PC-3 (cell line): ENCODE measurements at regions not wholly inside any gene's neighbourhood (a gene's known extent, or its start where the extent isn't known, plus 50 kb on each side); places are given as distances from the start of the nearest gene placed in this dataset.

Source experiments
- ATAC-seq: fragments of 200-7000 bp; cut with Tn5 transposase; 2 replicates; pipeline ENCODE4 v1.9.1; 2020; ENCODE audit warnings: mild to moderate bottlenecking, moderate library complexity
- BruUV-seq: library from RNA; stranded (reverse); fragments of 400-500 nt; replicated peaks from 2 replicates; lab custom pipeline; 2021; lab: Mats Ljungman, UMichigan
- CTCF ChIA-PET: fragments of 300-600 bp; sonication (Branson Sonifier 250); formaldehyde crosslinking; loops from one replicate; lab custom pipeline; 2022; ENCODE audit warnings: antibody characterized with exemption; lab: Charles Lee
- POLR2A ChIA-PET: fragments of 300-600 bp; sonication (Branson Sonifier 250); formaldehyde crosslinking; loops from one replicate; lab custom pipeline; 2022; ENCODE audit warnings: antibody characterized with exemption; ENCODE audit not compliant: unreplicated experiment; lab: Charles Lee
- DNase-seq: peaks from one replicate; pipeline ENCODE4 v3.0.0-alpha.2; 2015
- H2AFZ ChIP-seq: fragments of 300-600 bp; sonication (generic); 2 replicates; pipeline ENCODE4 v1.6.0; 2016; ENCODE audit warnings: antibody characterized with exemption, low read length
- H3F3A ChIP-seq: fragments of 300-600 bp; sonication (generic); one replicate; pipeline ENCODE4 v1.6.0; 2017; ENCODE audit warnings: antibody characterized with exemption, low read length, control low read depth, mild to moderate bottlenecking; ENCODE audit not compliant: unreplicated experiment
- H3K27ac ChIP-seq: fragments of 300-600 bp; sonication (generic); 2 replicates; pipeline ENCODE4 v1.5.1; 2016; ENCODE audit warnings: mild to moderate bottlenecking, low read length
- H3K27me3 ChIP-seq: fragments of 300-600 bp; sonication (generic); 2 replicates; pipeline ENCODE4 v1.6.1; 2016; ENCODE audit warnings: low read length, mixed read lengths
- H3K36me3 ChIP-seq: fragments of 300-600 bp; sonication (generic); 2 replicates; pipeline ENCODE4 v1.6.1; 2016; ENCODE audit warnings: low read depth, mixed run types, low read length, mixed read lengths
- H3K4me1 ChIP-seq: fragments of 300-600 bp; sonication (generic); 2 replicates; pipeline ENCODE4 v1.5.1; 2016; ENCODE audit warnings: low read length; ENCODE audit not compliant: insufficient read depth
- H3K4me2 ChIP-seq: fragments of 300-600 bp; sonication (generic); 2 replicates; pipeline ENCODE4 v1.6.0; 2016; ENCODE audit warnings: low read length
- H3K4me3 ChIP-seq: fragments of 300-600 bp; sonication (generic); 2 replicates; pipeline ENCODE4 v1.5.1; 2016; ENCODE audit warnings: mild to moderate bottlenecking, low read length, mixed read lengths
- H3K79me2 ChIP-seq: fragments of 300-600 bp; sonication (generic); 2 replicates; pipeline ENCODE4 v1.6.1; 2017; ENCODE audit warnings: low read length, mixed read lengths
- H3K9ac ChIP-seq: fragments of 300-600 bp; sonication (generic); 2 replicates; pipeline ENCODE4 v1.6.0; 2016; ENCODE audit warnings: mild to moderate bottlenecking, low read length
- H3K9me2 ChIP-seq: fragments of 300-600 bp; sonication (generic); replicated peaks from 2 replicates; pipeline ENCODE4 v1.6.1; 2016; ENCODE audit warnings: mixed run types, low read length, mixed read lengths
- H3K9me3 ChIP-seq: fragments of 300-600 bp; sonication (generic); 2 replicates; pipeline ENCODE4 v1.6.1; 2016; ENCODE audit warnings: low read length, mixed read lengths
- H4K20me1 ChIP-seq: fragments of 300-600 bp; sonication (generic); 2 replicates; pipeline ENCODE4 v1.6.1; 2016; ENCODE audit warnings: low read length, mixed read lengths
- CTCF ChIP-seq: fragments of 300-600 bp; sonication (generic); conservative IDR thresholded peaks from 2 replicates; pipeline ENCODE4 v1.5.1; 2017; ENCODE audit warnings: antibody characterized with exemption, low read depth, mild to moderate bottlenecking, low read length
- EZH2 ChIP-seq: fragments of 300-600 bp; sonication (generic); IDR thresholded peaks from one replicate; pipeline ENCODE4 v1.6.1; 2017; ENCODE audit warnings: antibody characterized with exemption, mild to moderate bottlenecking, low read length; ENCODE audit not compliant: unreplicated experiment
- EZH2phosphoT487 ChIP-seq: fragments of 300-600 bp; sonication (generic); IDR thresholded peaks from 2 replicates; pipeline ENCODE4 v1.6.1; 2018; ENCODE audit warnings: mild to moderate bottlenecking, antibody characterized with exemption, low read length, borderline replicate concordance
- intact Hi-C: fragments of 100-400 bp; cut with micrococcal nuclease; formaldehyde crosslinking; loops from 2 replicates; pipeline ENCODE4 v1.9.0; 2023

DNA sequence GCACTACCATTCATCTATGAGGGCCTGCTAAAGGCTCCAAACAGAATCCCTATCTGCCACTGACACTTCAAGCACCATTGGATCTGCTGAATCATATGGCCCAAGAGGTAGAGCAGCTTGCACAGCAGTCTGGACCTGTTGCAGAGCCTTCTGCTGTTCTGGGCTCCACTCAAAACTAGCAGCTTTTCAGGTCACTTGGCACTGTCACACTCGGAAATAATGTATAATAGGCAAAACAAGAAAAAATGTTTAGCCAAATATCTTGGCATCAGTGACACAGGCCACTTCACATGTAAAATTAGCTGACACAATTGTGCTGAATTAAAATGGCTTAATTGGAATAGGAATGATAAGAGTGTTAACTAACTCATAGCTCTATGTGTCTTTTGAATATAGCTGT, 1182.9 kb upstream of the LRRTM3 start:
- Histone ChIP-seq H3F3A (no peaks in the 10 kb centered on the region), H3K27ac (no peak overlapping the region), H3K27me3 (no peaks in the 10 kb centered on the region), H4K20me1 (no peaks in the 10 kb centered on the region), H3K4me1 (no peaks in the 10 kb centered on the region), H3K9me2 (no peaks in the 10 kb centered on the region), H3K4me2 (no peak overlapping the region), H3K36me3 (no peaks in the 10 kb centered on the region), H3K79me2 (no peaks in the 10 kb centered on the region), H3K4me3 (no peak overlapping the region), H3K9me3 (no peaks in the 10 kb centered on the region), H2AFZ (no peak overlapping the region), H3K9ac (no peak overlapping the region)
- TF ChIP-seq EZH2phosphoT487 (no peak), CTCF (no peak), EZH2 (no peak)
- POLR2A ChIA-PET = interaction anchor here (0.6 kb wide), 1 partner anchor 449 kb away, joined by 4 read pairs; no protein-coding TSS in a partner anchor
- DNase-seq = no peak
- intact Hi-C loops = no loop called here
- BruUV-seq = no TSS peak
- CTCF ChIA-PET = no interaction called here
- ATAC-seq = no peak

DNA sequence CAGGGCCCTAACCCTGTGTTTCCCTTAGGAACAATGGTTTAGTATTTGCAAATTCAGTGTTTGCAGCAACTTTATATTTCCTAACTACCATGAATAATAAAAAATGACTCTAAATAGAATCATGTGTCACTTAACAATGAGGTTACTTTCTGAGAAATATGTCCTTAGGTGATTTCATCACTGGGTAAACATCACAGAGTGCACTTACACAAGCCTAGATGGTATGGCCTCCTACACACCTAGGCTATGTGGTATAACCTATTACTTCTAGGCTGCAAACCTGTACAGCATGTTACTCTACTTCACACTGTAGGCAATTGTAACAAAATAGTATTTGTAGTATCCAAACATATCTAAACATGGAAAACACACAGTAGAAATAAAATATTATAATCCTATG, 1174.6 kb upstream of the LRRTM3 start:
- no peaks in the 10 kb centered on the region for H3K36me3 ChIP-seq

More for the DNA sequence above, 1174.6 kb upstream of the LRRTM3 start:
- Histone ChIP-seq H3K4me1 (peaks cover 32% of the 10 kb centered on the region), H3K79me2 (no peaks in the 10 kb centered on the region), H3K9me3 (no peaks in the 10 kb centered on the region), H3F3A (peaks cover 5% of the 10 kb centered on the region), H3K4me3 (no peak overlapping the region), H3K27ac (peak overlapping the region; percentile 66), H2AFZ (0 out of 2 replicates have a peak overlapping the region, but pooled peaks have one; percentile 9), H3K9me2 (no peaks in the 10 kb centered on the region), H3K27me3 (no peaks in the 10 kb centered on the region), H3K9ac (no peak overlapping the region), H3K4me2 (no peak overlapping the region), H4K20me1 (no peaks in the 10 kb centered on the region)
- no TSS peak for BruUV-seq
- DNase-seq (peak; percentile 94), ATAC-seq (peak; percentile 85)
- ChIA-PET CTCF (no interaction called here), POLR2A (interaction anchor here (0.6 kb wide), 1 partner anchor 939 kb away, joined by 6 read pairs; no protein-coding TSS in a partner anchor)
- intact Hi-C loops = loop anchor here (1.0 to 10.0 kb wide), 8 partner anchors 39 to 656 kb away; no protein-coding TSS in a partner anchor
- TF ChIP-seq EZH2phosphoT487 (no peak), CTCF (no peak), EZH2 (no peak)
